ENCODE measurements at regions not wholly inside any gene's neighbourhood (a gene's known extent, or its start where the extent isn't known, plus 50 kb on each side); places are given as distances from the start of the nearest gene placed in this dataset.

- CTCF ChIA-PET, result no interaction called here
These were observed 61.7 kb downstream of the NPS start for GRCh38 chr10:127610816-127611215.

GRCh38 chr10:127614484-127615017 is 65.4 kb downstream of the NPS start:
- DNase-seq (ENCODE audit: unreplicated experiment), result no peak
- intact Hi-C loops (cut with micrococcal nuclease), result no loop called here
- peaks cover 89% of the 10 kb centered on the region for H3K27me3 Mint-ChIP-seq (ENCODE audit: insufficient read depth, unreplicated experiment)
- ChIA-PET POLR2A (no interaction called here), CTCF (interaction anchor here (0.7 kb wide), 1 partner anchor 100 kb away, joined by 3 read pairs; no protein-coding TSS in a partner anchor)
- H3K36me3 Mint-ChIP-seq (ENCODE audit: insufficient read depth, unreplicated experiment), result no peaks in the 10 kb centered on the region
- H3K4me3 Mint-ChIP-seq (ENCODE audit: unreplicated experiment), result no peak overlapping the region
- H3K27ac Mint-ChIP-seq (ENCODE audit: low read depth, unreplicated experiment), result no peak overlapping the region
- no peaks in the 10 kb centered on the region for H3K4me1 Mint-ChIP-seq (ENCODE audit: insufficient read depth, unreplicated experiment)
- H3K9me3 Mint-ChIP-seq (ENCODE audit: unreplicated experiment), result no peaks in the 10 kb centered on the region
- no TSS peak for BruUV-seq (replicated peaks)
- TF ChIP-seq CTCF (IDR thresholded peaks at IDR 0.05; ENCODE audit: unreplicated experiment), result no peak

More at GRCh38 chr10:127610816-127611215, 61.7 kb downstream of the NPS start:
- peaks cover 85% of the 10 kb centered on the region for H3K27me3 Mint-ChIP-seq (ENCODE audit: insufficient read depth, unreplicated experiment)
- no peak for TF ChIP-seq CTCF (IDR thresholded peaks at IDR 0.05; ENCODE audit: unreplicated experiment)
- H3K36me3 Mint-ChIP-seq (ENCODE audit: insufficient read depth, unreplicated experiment), result no peaks in the 10 kb centered on the region
- intact Hi-C loops (cut with micrococcal nuclease), result no loop called here
- no peaks in the 10 kb centered on the region for H3K9me3 Mint-ChIP-seq (ENCODE audit: unreplicated experiment)
- no peak overlapping the region for H3K4me3 Mint-ChIP-seq (ENCODE audit: unreplicated experiment)
- BruUV-seq (replicated peaks), result no TSS peak
- no peak overlapping the region for H3K27ac Mint-ChIP-seq (ENCODE audit: low read depth, unreplicated experiment)
- POLR2A ChIA-PET, result no interaction called here
- DNase-seq (ENCODE audit: unreplicated experiment), result no peak
- no peaks in the 10 kb centered on the region for H3K4me1 Mint-ChIP-seq (ENCODE audit: insufficient read depth, unreplicated experiment)

- Mint-ChIP-seq H3K27me3 (ENCODE audit: insufficient read depth, unreplicated experiment) (peaks cover 64% of the 10 kb centered on the region), H3K4me1 (ENCODE audit: insufficient read depth, unreplicated experiment) (no peaks in the 10 kb centered on the region), H3K36me3 (ENCODE audit: insufficient read depth, unreplicated experiment) (no peaks in the 10 kb centered on the region), H3K4me3 (ENCODE audit: unreplicated experiment) (no peak overlapping the region), H3K27ac (ENCODE audit: low read depth, unreplicated experiment) (no peak overlapping the region), H3K9me3 (ENCODE audit: unreplicated experiment) (no peaks in the 10 kb centered on the region)
- no peak for TF ChIP-seq CTCF (IDR thresholded peaks at IDR 0.05; ENCODE audit: unreplicated experiment)
- no TSS peak for BruUV-seq (replicated peaks)
- ChIA-PET POLR2A (interaction anchor here (0.6 kb wide), 1 partner anchor 978 kb away, joined by 3 read pairs; no protein-coding TSS in a partner anchor), CTCF (no interaction called here)
- DNase-seq (ENCODE audit: unreplicated experiment), result no peak
- intact Hi-C loops (cut with micrococcal nuclease), result no loop called here
These were observed 69.7 kb downstream of the NPS start for GRCh38 chr10:127618797-127619196.

- Mint-ChIP-seq H3K4me3 (ENCODE audit: unreplicated experiment) (no peak overlapping the region), H3K36me3 (ENCODE audit: insufficient read depth, unreplicated experiment) (no peaks in the 10 kb centered on the region), H3K27me3 (ENCODE audit: insufficient read depth, unreplicated experiment) (peaks cover 62% of the 10 kb centered on the region), H3K27ac (ENCODE audit: low read depth, unreplicated experiment) (no peak overlapping the region), H3K4me1 (ENCODE audit: insufficient read depth, unreplicated experiment) (no peaks in the 10 kb centered on the region), H3K9me3 (ENCODE audit: unreplicated experiment) (no peaks in the 10 kb centered on the region)
- ChIA-PET POLR2A (no interaction called here), CTCF (no interaction called here)
- intact Hi-C loops (cut with micrococcal nuclease), result no loop called here
- DNase-seq (ENCODE audit: unreplicated experiment), result no peak
- TF ChIP-seq CTCF (IDR thresholded peaks at IDR 0.05; ENCODE audit: unreplicated experiment), result no peak
- no TSS peak for BruUV-seq (replicated peaks)
These were observed 70.6 kb downstream of the NPS start for GRCh38 chr10:127619546-127620325.
